Adrenal gland (tissue), 5 donors: ENCODE measurements at regions not wholly inside any gene's neighbourhood (a gene's known extent, or its start where the extent isn't known, plus 50 kb on each side); places are given as distances from the start of the nearest gene placed in this dataset.

ENCODE experiments used
- POLR2A ChIP-seq, 2 donors: fragments of 450-650 bp; IDR thresholded peaks; one replicate each; pipeline ENCODE4 v1.6.1; 2017; ENCODE audit warnings: antibody characterized with exemption in 2 of 2, mild to moderate bottlenecking in 2 of 2, moderate library complexity in 1 of 2
- TF ChIP-seq, protein P1 (sequence below), 6 experiments: fragments of 450-650 bp in 4 of 6; fragments of 200-600 bp in 2 of 6; sonication (generic) in 1 of 6; IDR thresholded peaks; 1 replicate in 5 of 6; 2 replicates in 1 of 6; pipeline versions ENCODE4 v1.5.1 to v1.8.0; 2016 to 2021; ENCODE audit warnings: antibody characterized with exemption in 6 of 6, mild to moderate bottlenecking in 2 of 6, moderate library complexity in 1 of 6
- donor health status: DM: no; HTN: no; CAD: no.

DNA sequence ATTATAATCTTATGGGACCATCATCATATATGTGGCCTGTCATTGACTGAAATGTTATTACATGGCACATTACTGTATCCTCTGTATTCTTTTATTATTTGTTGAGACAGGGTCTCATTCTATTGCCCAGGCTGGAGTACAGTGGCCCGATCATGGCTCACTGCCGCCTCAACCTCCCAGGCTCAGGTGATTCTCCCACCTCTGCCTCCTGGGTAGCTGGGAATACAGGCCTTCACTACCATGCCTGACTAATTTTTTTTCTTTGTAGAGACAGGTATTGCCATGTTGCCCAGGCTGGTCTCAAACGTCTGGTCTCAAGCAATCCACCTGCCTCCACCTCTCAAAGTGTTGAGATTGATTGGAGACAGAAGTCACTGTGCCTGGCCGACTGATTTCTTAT is 153.2 kb downstream of the RASSF9 start:
- TF ChIP-seq, protein P1, sequence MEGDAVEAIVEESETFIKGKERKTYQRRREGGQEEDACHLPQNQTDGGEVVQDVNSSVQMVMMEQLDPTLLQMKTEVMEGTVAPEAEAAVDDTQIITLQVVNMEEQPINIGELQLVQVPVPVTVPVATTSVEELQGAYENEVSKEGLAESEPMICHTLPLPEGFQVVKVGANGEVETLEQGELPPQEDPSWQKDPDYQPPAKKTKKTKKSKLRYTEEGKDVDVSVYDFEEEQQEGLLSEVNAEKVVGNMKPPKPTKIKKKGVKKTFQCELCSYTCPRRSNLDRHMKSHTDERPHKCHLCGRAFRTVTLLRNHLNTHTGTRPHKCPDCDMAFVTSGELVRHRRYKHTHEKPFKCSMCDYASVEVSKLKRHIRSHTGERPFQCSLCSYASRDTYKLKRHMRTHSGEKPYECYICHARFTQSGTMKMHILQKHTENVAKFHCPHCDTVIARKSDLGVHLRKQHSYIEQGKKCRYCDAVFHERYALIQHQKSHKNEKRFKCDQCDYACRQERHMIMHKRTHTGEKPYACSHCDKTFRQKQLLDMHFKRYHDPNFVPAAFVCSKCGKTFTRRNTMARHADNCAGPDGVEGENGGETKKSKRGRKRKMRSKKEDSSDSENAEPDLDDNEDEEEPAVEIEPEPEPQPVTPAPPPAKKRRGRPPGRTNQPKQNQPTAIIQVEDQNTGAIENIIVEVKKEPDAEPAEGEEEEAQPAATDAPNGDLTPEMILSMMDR (IDR thresholded peaks at IDR 0.05) = no peak
- no peak for TF ChIP-seq POLR2A (IDR thresholded peaks at IDR 0.05)
